Tibial nerve (tissue), 4 donors: ENCODE measurements at regions not wholly inside any gene's neighbourhood (a gene's known extent, or its start where the extent isn't known, plus 50 kb on each side); places are given as distances from the start of the nearest gene placed in this dataset.
A peak's percentile ranks its signal among the peaks of the same experiment; 100 is the strongest.

Source experiments
- DNase-seq, 2 donors: peaks; one replicate each; pipeline ENCODE4 v3.0.0-alpha.2; 2019; ENCODE audit warnings: low spot score in 2 of 2
- H3K27ac ChIP-seq, 4 donors: fragments of 200-600 bp; sonication (generic) in 3 of 4; one replicate each; pipeline ENCODE4 v1.5.1; 2017 to 2019; ENCODE audit warnings: mild to moderate bottlenecking in 1 of 4
- H3K27me3 ChIP-seq, 2 donors: fragments of 200-600 bp; sonication (generic) in 1 of 2; one replicate each; pipeline versions ENCODE4 v1.5.1 to v1.6.0; 2017 to 2019
- H3K36me3 ChIP-seq, 3 donors: fragments of 200-600 bp; sonication (generic); one replicate each; pipeline ENCODE4 v1.5.1; 2018 to 2019
- H3K4me1 ChIP-seq, 4 donors: fragments of 200-600 bp; sonication (generic) in 3 of 4; one replicate each; pipeline ENCODE4 v1.5.1; 2017 to 2019
- H3K4me3 ChIP-seq, 4 donors: fragments of 200-600 bp; sonication (generic) in 3 of 4; one replicate each; pipeline ENCODE4 v1.5.1; 2017 to 2019; ENCODE audit warnings: mild to moderate bottlenecking in 1 of 4, moderate library complexity in 1 of 4
- H3K9me3 ChIP-seq, 4 donors: fragments of 200-600 bp; sonication (generic) in 3 of 4; one replicate each; pipeline ENCODE4 v1.5.1; 2017 to 2019
- EP300 ChIP-seq, 2 donors: sonication (generic); formaldehyde crosslinking; IDR thresholded peaks; one replicate each; pipeline ENCODE4 v1.6.1; 2017; ENCODE audit warnings: antibody characterized with exemption in 2 of 2, mild to moderate bottlenecking in 1 of 2
- POLR2A ChIP-seq, 2 donors: fragments of 450-650 bp; IDR thresholded peaks; one replicate each; pipeline ENCODE4 v1.6.1; 2017; ENCODE audit warnings: antibody characterized with exemption in 2 of 2, mild to moderate bottlenecking in 2 of 2, moderate library complexity in 2 of 2
- WGBS, 2 donors: methylation state at CpG; one replicate each; pipeline ENCODE4 v1.1.5; 2018; 5-methylcytosine and 5-hydroxymethylcytosine counted together
- TF ChIP-seq, protein P1 (sequence below), 5 experiments: fragments of 200-600 bp in 3 of 5; fragments of 450-650 bp in 2 of 5; sonication (generic) in 3 of 5; IDR thresholded peaks; one replicate each; pipeline ENCODE4 v1.5.1; 2016 to 2019; ENCODE audit warnings: antibody characterized with exemption in 5 of 5, mild to moderate bottlenecking in 3 of 5, moderate library complexity in 2 of 5

DNA sequence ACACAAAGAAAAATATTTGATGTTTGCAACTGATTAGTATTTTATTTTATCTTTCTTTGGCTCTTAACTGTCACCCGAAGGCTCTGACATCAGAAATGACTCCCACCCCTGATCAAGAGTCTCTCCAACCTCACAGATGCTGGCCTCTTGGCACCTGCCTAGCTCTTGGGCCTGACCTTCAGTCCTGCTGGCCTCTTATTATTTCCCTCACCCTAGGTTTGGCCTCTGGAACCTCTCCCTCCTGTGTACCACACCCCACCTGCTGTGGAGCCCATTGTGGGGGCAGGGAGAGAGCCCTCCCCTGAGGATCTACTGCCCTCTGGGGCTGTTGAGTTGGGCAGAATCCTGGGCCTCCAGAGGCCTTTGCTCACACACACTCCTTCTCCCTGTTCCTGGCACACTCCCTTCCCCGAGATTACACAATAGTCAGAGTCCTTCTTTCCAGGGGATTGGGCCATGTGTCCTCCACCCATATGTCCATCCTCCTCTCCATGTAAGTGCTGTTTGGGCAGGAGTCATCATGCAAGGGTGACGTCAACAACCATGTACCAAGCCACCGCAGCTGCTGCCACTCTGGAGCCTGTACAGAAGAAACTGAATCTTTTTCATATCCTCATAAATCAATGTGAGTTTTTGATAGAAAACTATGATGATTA is 124.3 kb downstream of the RASSF9 start:
- Histone ChIP-seq H3K36me3 (no peaks in the 10 kb centered on the region), H3K4me3 (no peak overlapping the region), H3K4me1 (peaks cover 0 to 8% (median 0%) of the 10 kb centered on the region in 4 donors), H3K27ac (peak overlapping the region in 2 of 4 donors; percentile 53 to 65), H3K27me3 (no peaks in the 10 kb centered on the region), H3K9me3 (peaks cover 0 to 6% (median 0%) of the 10 kb centered on the region in 4 donors)
- peak; percentile 22 to 40 for DNase-seq
- TF ChIP-seq, protein P1, sequence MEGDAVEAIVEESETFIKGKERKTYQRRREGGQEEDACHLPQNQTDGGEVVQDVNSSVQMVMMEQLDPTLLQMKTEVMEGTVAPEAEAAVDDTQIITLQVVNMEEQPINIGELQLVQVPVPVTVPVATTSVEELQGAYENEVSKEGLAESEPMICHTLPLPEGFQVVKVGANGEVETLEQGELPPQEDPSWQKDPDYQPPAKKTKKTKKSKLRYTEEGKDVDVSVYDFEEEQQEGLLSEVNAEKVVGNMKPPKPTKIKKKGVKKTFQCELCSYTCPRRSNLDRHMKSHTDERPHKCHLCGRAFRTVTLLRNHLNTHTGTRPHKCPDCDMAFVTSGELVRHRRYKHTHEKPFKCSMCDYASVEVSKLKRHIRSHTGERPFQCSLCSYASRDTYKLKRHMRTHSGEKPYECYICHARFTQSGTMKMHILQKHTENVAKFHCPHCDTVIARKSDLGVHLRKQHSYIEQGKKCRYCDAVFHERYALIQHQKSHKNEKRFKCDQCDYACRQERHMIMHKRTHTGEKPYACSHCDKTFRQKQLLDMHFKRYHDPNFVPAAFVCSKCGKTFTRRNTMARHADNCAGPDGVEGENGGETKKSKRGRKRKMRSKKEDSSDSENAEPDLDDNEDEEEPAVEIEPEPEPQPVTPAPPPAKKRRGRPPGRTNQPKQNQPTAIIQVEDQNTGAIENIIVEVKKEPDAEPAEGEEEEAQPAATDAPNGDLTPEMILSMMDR (IDR thresholded peaks at IDR 0.05), result no peak
- TF ChIP-seq POLR2A (IDR thresholded peaks at IDR 0.05) (no peak), EP300 (IDR thresholded peaks at IDR 0.05) (peak in 1 of 2 donors; percentile 65)
- WGBS, 2 donors, result 85 to 92% methylated on average over 4 of the region's 4 CpGs

DNA sequence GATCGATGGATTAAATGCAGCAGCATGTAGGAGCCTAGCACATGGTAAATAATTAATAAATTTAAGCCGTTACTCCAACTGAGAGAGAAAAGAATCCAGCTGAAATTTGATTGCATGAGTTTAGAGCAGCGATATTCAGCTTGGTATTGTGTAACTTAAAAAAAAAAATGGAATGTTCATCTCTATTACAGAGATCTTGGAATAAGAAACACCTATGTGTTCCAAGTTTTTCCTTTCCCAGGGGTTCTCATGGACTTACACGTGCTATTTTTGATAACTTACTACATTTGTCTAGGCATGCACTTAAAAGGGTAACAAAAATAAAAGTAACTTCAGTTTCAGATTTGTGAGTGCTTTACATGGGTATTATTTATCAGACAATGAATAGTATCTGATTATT is 122.8 kb downstream of the RASSF9 start:
- Histone ChIP-seq H3K27ac (peak overlapping the region in 3 of 4 donors; percentile 8 to 46 (median 8)), H3K4me1 (peaks cover 0 to 8% (median 0%) of the 10 kb centered on the region in 4 donors), H3K27me3 (no peaks in the 10 kb centered on the region), H3K4me3 (no peak overlapping the region), H3K36me3 (no peaks in the 10 kb centered on the region), H3K9me3 (peaks cover 0 to 7% (median 3%) of the 10 kb centered on the region in 4 donors)
- 50 to 56% methylated on average over 4 of the region's 4 CpGs for WGBS, 2 donors
- TF ChIP-seq, protein P1 (IDR thresholded peaks at IDR 0.05), result no peak
- no peak for TF ChIP-seq POLR2A (IDR thresholded peaks at IDR 0.05)
- no peak for TF ChIP-seq EP300 (IDR thresholded peaks at IDR 0.05)
- DNase-seq, result no peak

DNA sequence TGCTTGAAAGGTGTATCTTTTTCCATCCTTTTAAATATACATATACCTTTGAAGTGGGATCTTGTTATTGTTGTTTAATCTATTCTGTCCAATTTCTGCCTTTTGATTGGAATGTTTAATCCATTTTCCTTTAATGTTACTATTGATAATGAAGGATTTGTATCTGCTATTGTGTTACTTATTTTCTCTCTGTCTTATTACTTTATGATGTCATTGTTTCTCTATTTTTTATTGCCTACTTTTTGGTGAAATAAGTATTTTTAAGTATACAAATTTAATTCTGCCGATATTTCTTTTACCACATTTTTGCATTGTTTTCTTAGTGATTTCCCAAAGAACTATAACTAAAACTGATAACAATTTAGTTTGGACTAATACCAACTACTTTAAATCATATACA is 121.8 kb downstream of the RASSF9 start:
- TF ChIP-seq POLR2A (IDR thresholded peaks at IDR 0.05) (no peak), EP300 (IDR thresholded peaks at IDR 0.05) (no peak)
- TF ChIP-seq, protein P1 (IDR thresholded peaks at IDR 0.05), result no peak
- H3K27me3 ChIP-seq, result no peaks in the 10 kb centered on the region
- H3K4me3 ChIP-seq, result no peak overlapping the region
- H3K27ac ChIP-seq, result no peak overlapping the region
- H3K4me1 ChIP-seq, result peaks cover 0 to 8% (median 0%) of the 10 kb centered on the region in 4 donors
- no peak for DNase-seq
- WGBS, 2 donors, result 89 to 100% methylated on average over 1 of the region's 1 CpG
- H3K36me3 ChIP-seq, result no peaks in the 10 kb centered on the region
- H3K9me3 ChIP-seq, result peaks cover 0 to 7% (median 3%) of the 10 kb centered on the region in 4 donors

DNA sequence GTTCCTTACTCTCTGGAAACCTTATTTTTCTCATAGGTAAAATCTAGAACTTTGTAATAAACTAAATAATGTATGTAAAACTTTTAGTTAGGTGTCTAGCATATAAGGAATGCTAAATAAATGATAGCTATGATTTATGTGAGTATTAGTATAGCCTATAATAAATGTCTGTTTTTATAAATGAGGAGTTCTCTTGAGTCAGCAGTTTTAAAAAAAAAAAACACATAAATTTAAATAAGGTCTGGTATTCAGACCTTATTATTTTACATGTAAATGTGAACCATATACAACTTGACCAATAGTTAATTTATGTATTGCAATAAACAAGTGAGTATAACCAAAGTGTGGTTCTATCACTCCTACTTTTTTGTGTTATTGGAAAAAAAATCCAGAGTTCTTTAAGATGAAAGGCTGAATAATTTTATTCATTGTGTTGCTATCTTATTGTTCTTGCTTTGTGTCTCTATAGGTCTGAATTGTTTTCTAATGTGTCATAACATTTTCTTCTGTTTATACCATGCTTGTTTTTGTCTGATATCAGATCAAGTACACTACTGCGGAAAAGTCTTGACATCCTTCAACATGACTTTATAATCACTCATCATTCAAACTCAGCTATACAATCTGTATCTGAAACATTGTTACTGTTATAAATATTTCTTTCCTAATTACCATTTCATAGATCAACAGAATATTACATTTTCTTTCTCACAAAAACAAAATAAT is 115.7 kb downstream of the RASSF9 start:
- H3K27me3 ChIP-seq, result no peaks in the 10 kb centered on the region
- WGBS, 2 donors, result 92 to 100% methylated on average over 1 of the region's 1 CpG
- TF ChIP-seq EP300 (IDR thresholded peaks at IDR 0.05), result no peak
- TF ChIP-seq POLR2A (IDR thresholded peaks at IDR 0.05), result no peak
- TF ChIP-seq, protein P1 (IDR thresholded peaks at IDR 0.05), result no peak
- no peak overlapping the region for H3K27ac ChIP-seq
- no peak for DNase-seq
- H3K4me1 ChIP-seq, result no peaks in the 10 kb centered on the region
- H3K4me3 ChIP-seq, result no peak overlapping the region
- peaks cover 0 to 7% (median 3%) of the 10 kb centered on the region in 4 donors for H3K9me3 ChIP-seq
- H3K36me3 ChIP-seq, result no peaks in the 10 kb centered on the region

DNA sequence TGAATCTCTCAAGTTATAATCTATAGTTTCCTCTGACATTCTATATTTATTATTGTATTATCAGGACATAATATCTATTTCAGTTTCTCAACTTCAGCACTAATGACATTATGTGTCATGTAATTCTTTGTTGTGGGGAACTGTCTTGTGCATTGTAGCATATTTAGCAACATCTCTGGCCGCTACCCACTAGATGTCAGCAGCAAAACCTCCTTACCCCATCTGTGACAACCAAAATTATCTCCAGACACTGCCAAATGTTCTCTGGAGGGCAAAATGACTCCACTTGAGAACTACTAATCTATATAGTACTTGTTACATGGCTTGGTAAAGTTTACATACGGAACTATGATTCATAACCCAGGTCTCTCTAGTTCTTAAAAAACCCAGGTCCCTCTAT is 110.2 kb downstream of the RASSF9 start:
- Histone ChIP-seq H3K4me3 (no peak overlapping the region), H3K27ac (no peak overlapping the region), H3K4me1 (no peaks in the 10 kb centered on the region), H3K27me3 (no peaks in the 10 kb centered on the region), H3K9me3 (no peaks in the 10 kb centered on the region), H3K36me3 (no peaks in the 10 kb centered on the region)
- WGBS, 2 donors, result 79 to 90% methylated on average over 2 of the region's 2 CpGs
- no peak for DNase-seq
- TF ChIP-seq, protein P1 (IDR thresholded peaks at IDR 0.05), result no peak
- TF ChIP-seq POLR2A (IDR thresholded peaks at IDR 0.05) (no peak), EP300 (IDR thresholded peaks at IDR 0.05) (no peak)
